ENCODE measurements at regions not wholly inside any gene's neighbourhood (a gene's known extent, or its start where the extent isn't known, plus 50 kb on each side); places are given as distances from the start of the nearest gene placed in this dataset.

DNA sequence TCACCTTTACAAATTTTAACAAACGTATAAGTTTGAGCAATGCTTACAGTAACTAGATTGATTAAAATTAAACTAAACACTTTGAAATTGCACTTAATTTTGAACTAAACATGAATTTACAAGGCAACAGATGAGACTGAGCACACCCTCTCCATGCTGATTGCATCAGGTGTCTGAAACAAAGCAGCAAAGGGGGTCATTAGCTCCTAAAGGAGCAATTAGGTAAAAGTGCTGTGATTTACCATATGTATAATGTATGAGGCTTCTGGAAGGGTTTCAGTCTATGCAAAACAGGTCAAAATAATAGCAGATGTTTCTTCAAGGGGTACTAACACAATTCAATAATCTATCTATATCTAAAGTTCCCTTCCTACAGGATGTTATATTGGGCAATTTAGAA is 98.8 kb upstream of the LMNTD1 start:
- Histone ChIP-seq H3K4me1 (ENCODE audit: insufficient read depth, low read length) (peaks cover 7% of the 10 kb centered on the region), H3K9ac (ENCODE audit: low read length) (no peak overlapping the region), H3K4me3 (ENCODE audit: low read depth in 1 of 2, low read length in 2 of 2) (no peak overlapping the region), H3K9me3 (ENCODE audit: low read length) (no peaks in the 10 kb centered on the region), H3K27me3 (ENCODE audit: control insufficient read depth in 1 of 2, insufficient read depth in 2 of 2, low read length in 2 of 2) (no peaks in the 10 kb centered on the region), H3K27ac (ENCODE audit: low read depth, low read length) (no peak overlapping the region), H3K36me3 (ENCODE audit: insufficient read depth, low read length) (no peaks in the 10 kb centered on the region)

DNA sequence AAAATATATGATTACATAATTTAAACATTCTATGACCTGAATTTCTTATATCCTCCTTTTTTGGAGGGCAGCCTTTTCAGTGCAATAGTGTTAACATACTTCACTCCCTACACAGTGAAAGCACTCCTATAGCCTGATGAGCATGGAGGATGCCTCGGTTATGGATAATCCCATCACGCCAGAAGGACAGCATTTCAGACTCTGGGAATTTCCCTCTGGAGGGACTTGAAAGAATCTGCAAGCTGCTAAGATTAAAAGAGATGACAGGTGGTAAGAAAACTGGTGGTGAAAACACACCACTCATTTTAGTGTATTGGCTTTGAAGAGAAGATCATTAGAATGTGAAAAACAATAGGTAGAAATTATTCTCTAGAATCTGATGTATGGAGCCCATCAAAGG is 99.3 kb upstream of the LMNTD1 start:
- Histone ChIP-seq H3K9ac (ENCODE audit: low read length) (no peak overlapping the region), H3K27ac (ENCODE audit: low read depth, low read length) (no peak overlapping the region), H3K9me3 (ENCODE audit: low read length) (no peaks in the 10 kb centered on the region), H3K36me3 (ENCODE audit: insufficient read depth, low read length) (no peaks in the 10 kb centered on the region), H3K4me1 (ENCODE audit: insufficient read depth, low read length) (peaks cover 7% of the 10 kb centered on the region), H3K4me3 (ENCODE audit: low read depth in 1 of 2, low read length in 2 of 2) (no peak overlapping the region), H3K27me3 (ENCODE audit: control insufficient read depth in 1 of 2, insufficient read depth in 2 of 2, low read length in 2 of 2) (no peaks in the 10 kb centered on the region)

DNA sequence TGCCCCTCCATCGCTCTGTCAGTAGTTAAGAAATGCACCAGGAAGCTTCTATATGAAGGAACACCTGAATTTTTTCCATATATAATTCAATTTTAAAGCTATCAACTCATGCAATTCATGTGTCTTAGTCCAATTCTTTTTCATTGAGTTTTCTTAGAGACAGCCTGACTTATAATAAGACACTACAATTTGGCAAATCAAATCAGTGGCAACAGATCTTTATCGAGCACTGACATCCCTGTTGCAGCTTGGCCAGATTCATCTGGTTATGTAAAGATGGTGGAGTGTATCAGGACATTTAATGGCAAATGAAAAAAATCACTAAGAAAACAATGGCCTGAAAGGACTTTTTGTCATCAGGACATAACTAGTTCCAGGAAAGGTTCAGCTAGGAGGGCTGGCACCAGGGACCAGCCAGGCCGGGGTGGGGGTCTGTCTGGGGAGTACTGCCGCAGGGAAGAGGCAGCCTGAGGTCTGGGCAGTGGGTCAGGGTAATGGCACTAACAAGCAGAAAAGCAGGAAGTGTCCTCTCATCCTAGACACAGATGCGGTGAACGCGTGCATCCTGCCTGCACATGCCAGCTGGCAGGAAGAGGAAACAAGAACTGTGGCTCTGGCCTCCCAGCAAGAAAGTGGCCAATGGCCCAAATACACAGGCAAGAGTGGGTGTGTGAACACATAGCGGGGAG is 100.5 kb upstream of the LMNTD1 start:
- Histone ChIP-seq H3K4me3 (ENCODE audit: low read depth in 1 of 2, low read length in 2 of 2) (no peak overlapping the region), H3K27me3 (ENCODE audit: control insufficient read depth in 1 of 2, insufficient read depth in 2 of 2, low read length in 2 of 2) (no peaks in the 10 kb centered on the region), H3K36me3 (ENCODE audit: insufficient read depth, low read length) (no peaks in the 10 kb centered on the region), H3K4me1 (ENCODE audit: insufficient read depth, low read length) (peaks cover 8% of the 10 kb centered on the region), H3K9me3 (ENCODE audit: low read length) (no peaks in the 10 kb centered on the region), H3K27ac (ENCODE audit: low read depth, low read length) (no peak overlapping the region), H3K9ac (ENCODE audit: low read length) (no peak overlapping the region)

DNA sequence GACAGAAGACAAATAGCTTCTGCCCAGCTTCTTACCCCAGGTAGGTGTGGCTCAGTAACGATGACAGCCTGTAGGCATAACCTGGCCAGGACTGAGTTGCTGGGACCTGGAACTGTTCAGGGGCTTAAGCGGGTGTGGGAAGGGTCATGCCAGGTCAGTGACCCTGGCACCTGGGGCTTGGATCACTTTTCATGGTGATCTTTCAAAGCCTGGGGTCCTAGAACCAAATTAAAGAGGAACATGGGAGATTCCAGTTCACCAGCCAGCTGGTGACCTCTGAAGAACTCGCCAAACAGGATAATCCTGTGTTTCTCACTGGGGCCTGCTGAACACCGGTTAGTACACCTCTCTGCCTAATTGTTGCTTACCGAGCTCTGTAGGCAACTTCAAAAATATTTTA is 102.6 kb upstream of the LMNTD1 start:
- Histone ChIP-seq H3K9me3 (ENCODE audit: low read length) (no peaks in the 10 kb centered on the region), H3K9ac (ENCODE audit: low read length) (no peak overlapping the region), H3K36me3 (ENCODE audit: insufficient read depth, low read length) (no peaks in the 10 kb centered on the region), H3K27me3 (ENCODE audit: control insufficient read depth in 1 of 2, insufficient read depth in 2 of 2, low read length in 2 of 2) (no peaks in the 10 kb centered on the region), H3K4me3 (ENCODE audit: low read depth in 1 of 2, low read length in 2 of 2) (no peak overlapping the region), H3K27ac (ENCODE audit: low read depth, low read length) (no peak overlapping the region), H3K4me1 (ENCODE audit: insufficient read depth, low read length) (peaks cover 6% of the 10 kb centered on the region)

DNA sequence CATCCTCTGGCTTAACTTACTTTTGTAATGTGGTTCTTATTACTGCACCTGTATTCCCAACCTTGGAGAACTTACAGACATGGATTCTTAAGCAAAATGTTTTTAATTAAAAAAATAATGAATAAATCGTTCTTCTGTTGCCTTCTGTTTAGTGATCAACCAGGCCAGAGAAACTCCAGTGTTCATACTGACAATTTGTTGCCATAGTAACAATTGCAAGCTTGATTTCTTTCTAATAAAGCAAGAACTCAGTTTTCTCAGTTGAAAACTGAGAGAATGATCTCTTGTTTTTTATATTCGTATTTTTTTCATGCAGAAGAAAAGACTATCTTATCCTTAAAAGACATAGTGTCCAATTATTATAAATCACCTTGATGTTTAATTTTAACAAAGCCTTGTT is 106.5 kb upstream of the LMNTD1 start:
- Histone ChIP-seq H3K27me3 (ENCODE audit: control insufficient read depth in 1 of 2, insufficient read depth in 2 of 2, low read length in 2 of 2) (no peaks in the 10 kb centered on the region), H3K36me3 (ENCODE audit: insufficient read depth, low read length) (no peaks in the 10 kb centered on the region), H3K9me3 (ENCODE audit: low read length) (no peaks in the 10 kb centered on the region), H3K4me3 (ENCODE audit: low read depth in 1 of 2, low read length in 2 of 2) (no peak overlapping the region), H3K4me1 (ENCODE audit: insufficient read depth, low read length) (peaks cover 6% of the 10 kb centered on the region), H3K27ac (ENCODE audit: low read depth, low read length) (no peak overlapping the region), H3K9ac (ENCODE audit: low read length) (no peak overlapping the region)

DNA sequence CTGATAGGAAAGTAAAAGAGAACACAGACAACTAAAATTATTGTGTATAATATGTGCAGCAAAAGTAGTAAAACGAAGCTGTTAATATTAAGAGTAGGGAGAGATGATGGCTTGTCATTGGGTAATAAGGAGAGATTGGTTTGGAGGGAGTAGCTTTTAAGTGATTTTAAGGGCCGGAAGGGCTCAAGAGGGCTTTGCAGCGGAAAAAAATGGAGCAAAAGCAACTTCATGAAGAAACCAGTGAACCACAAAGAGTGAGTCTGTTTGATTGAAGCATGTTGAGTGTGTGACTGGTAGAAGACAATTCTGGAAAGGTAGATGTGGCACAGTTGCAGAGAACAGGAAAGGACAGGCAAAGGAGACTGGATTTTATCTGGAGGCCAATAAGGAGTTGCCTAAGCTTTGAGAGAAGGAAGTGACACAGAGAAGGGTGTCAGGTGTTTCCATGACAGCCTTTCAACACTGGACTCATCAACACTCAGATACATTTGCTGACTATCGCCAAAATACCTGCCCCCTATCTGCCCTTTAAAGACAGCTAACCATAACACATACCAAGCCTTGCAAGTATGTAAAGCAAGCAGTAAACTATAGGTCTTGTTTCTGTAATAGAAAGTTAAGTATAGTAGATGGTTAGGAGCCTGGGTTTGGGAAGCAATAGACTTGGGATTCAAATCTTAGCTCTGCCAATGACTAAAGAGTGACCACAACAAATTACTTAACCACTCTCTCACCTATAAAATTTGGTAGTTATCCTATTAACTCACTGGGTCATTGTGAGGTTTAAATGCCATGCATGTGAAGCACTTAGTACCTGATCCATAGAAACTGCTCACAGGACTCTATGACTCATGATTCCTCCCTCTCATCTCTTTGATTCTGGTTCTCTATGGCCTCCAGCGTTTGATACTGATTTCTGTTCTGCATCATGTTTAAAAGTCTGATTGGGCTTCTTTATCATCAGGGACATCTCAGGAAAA is 117.3 kb upstream of the LMNTD1 start:
- Histone ChIP-seq H3K27ac (ENCODE audit: low read depth, low read length) (no peak overlapping the region), H3K9me3 (ENCODE audit: low read length) (no peaks in the 10 kb centered on the region), H3K9ac (ENCODE audit: low read length) (no peak overlapping the region), H3K4me1 (ENCODE audit: insufficient read depth, low read length) (no peaks in the 10 kb centered on the region), H3K36me3 (ENCODE audit: insufficient read depth, low read length) (no peaks in the 10 kb centered on the region), H3K27me3 (ENCODE audit: control insufficient read depth in 1 of 2, insufficient read depth in 2 of 2, low read length in 2 of 2) (no peaks in the 10 kb centered on the region), H3K4me3 (ENCODE audit: low read depth in 1 of 2, low read length in 2 of 2) (no peak overlapping the region)

DNA sequence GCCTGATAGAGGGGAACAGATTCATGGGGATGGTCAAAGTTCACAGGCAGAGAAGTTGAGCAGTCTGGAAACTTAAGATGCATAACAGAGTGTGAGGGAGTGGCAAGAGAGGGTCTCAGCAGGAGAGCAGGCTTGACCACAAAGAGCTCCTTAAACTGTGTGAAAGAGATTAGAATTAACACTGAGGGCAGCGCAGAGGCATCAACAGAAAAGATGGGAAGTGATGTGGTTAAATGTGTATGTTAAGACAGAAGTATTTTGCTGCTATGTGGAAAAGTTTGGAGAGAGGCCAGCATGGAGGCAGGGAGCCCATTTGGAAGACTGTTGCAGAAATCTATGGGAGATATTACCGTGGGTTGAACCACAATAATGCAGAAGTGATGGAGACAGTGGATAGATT is 122.7 kb upstream of the LMNTD1 start:
- H3K27ac ChIP-seq (ENCODE audit: low read depth, low read length): no peak overlapping the region
- H3K4me3 ChIP-seq (ENCODE audit: low read depth in 1 of 2, low read length in 2 of 2): no peak overlapping the region
- no peaks in the 10 kb centered on the region for H3K9me3 ChIP-seq (ENCODE audit: low read length)
- no peaks in the 10 kb centered on the region for H3K36me3 ChIP-seq (ENCODE audit: insufficient read depth, low read length)
- H3K9ac ChIP-seq (ENCODE audit: low read length): no peak overlapping the region
- H3K4me1 ChIP-seq (ENCODE audit: insufficient read depth, low read length): no peaks in the 10 kb centered on the region
- H3K27me3 ChIP-seq (ENCODE audit: control insufficient read depth in 1 of 2, insufficient read depth in 2 of 2, low read length in 2 of 2): no peaks in the 10 kb centered on the region

DNA sequence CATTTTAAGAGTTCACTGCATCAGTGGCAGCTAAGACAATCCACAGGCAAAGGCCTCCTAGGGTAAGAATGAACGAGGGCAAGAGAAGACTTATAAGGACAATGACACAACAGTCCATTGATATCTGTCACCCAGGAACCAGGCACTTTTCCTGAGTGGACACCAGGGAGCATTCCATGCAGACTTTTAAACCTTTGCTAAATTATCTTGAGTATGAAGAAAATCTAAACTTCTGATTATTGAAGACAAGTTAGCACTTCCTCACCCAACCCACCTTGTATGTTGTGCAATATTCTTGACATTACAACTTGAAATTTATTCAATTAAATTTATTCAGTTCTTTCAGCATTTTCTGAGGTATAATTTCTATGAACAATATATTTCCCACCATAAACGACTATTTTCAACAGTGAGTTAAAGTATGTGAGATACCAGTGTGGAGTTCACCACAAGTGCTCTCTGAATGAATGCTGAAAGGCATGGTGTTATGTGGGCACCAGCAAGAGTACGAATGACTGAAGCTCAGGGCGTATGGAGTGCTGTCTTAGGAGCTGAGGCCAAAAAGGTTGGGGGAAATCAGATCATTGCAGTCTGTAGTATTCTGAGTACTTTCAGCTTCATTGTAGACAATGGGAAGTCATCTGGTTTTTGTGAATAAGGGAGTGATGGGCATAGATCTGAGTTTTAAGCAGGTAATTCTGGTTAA is 124.3 kb upstream of the LMNTD1 start:
- Histone ChIP-seq H3K9me3 (ENCODE audit: low read length) (no peaks in the 10 kb centered on the region), H3K27ac (ENCODE audit: low read depth, low read length) (no peak overlapping the region), H3K4me1 (ENCODE audit: insufficient read depth, low read length) (peaks cover 7% of the 10 kb centered on the region), H3K27me3 (ENCODE audit: control insufficient read depth in 1 of 2, insufficient read depth in 2 of 2, low read length in 2 of 2) (no peaks in the 10 kb centered on the region), H3K36me3 (ENCODE audit: insufficient read depth, low read length) (no peaks in the 10 kb centered on the region), H3K4me3 (ENCODE audit: low read depth in 1 of 2, low read length in 2 of 2) (no peak overlapping the region), H3K9ac (ENCODE audit: low read length) (no peak overlapping the region)

DNA sequence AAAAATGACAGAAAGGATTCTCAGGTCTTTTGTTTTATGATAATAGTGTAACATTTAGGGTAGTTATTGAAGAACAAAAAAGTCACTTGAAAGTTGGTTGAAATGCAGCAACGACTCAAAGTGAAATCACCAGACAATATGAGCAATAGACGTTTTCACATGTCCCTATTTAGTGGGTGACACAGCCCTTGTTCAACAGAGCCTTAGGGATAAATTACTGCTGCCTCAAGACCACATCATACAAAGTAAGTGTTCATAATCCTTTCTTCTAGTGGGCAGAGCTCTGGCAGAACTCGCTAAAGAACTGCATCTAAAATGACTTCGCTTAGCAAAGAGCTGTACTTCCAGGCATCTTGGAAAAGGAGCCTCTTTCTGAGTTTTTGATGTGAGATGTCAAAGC is 128.5 kb upstream of the LMNTD1 start:
- Histone ChIP-seq H3K4me1 (ENCODE audit: insufficient read depth, low read length) (peaks cover 19% of the 10 kb centered on the region), H3K36me3 (ENCODE audit: insufficient read depth, low read length) (no peaks in the 10 kb centered on the region), H3K9me3 (ENCODE audit: low read length) (no peaks in the 10 kb centered on the region), H3K27ac (ENCODE audit: low read depth, low read length) (no peak overlapping the region), H3K4me3 (ENCODE audit: low read depth in 1 of 2, low read length in 2 of 2) (no peak overlapping the region), H3K27me3 (ENCODE audit: control insufficient read depth in 1 of 2, insufficient read depth in 2 of 2, low read length in 2 of 2) (no peaks in the 10 kb centered on the region), H3K9ac (ENCODE audit: low read length) (no peak overlapping the region)

DNA sequence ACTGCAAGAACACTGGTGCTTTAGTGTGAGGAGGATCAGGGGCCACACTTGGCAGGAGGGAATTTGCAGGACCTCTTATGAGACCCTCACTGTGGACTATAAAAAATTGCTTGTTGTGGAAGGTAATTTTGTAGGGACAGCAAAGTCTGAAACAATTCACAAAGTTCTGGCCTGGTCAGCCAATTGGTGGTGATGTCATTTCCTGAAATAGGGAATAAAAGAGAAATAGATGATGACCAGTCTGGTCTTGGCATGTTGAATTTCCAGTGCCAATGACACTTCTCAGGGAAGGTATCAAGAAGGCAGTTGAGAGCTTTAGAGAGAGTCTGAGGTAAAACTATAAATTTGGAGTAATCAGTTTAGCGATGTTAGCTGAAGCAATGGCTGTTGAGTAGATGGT is 129.3 kb upstream of the LMNTD1 start:
- Histone ChIP-seq H3K36me3 (ENCODE audit: insufficient read depth, low read length) (no peaks in the 10 kb centered on the region), H3K27ac (ENCODE audit: low read depth, low read length) (no peak overlapping the region), H3K9ac (ENCODE audit: low read length) (no peak overlapping the region), H3K27me3 (ENCODE audit: control insufficient read depth in 1 of 2, insufficient read depth in 2 of 2, low read length in 2 of 2) (no peaks in the 10 kb centered on the region), H3K4me3 (ENCODE audit: low read depth in 1 of 2, low read length in 2 of 2) (no peak overlapping the region), H3K9me3 (ENCODE audit: low read length) (no peaks in the 10 kb centered on the region), H3K4me1 (ENCODE audit: insufficient read depth, low read length) (peaks cover 19% of the 10 kb centered on the region)

DNA sequence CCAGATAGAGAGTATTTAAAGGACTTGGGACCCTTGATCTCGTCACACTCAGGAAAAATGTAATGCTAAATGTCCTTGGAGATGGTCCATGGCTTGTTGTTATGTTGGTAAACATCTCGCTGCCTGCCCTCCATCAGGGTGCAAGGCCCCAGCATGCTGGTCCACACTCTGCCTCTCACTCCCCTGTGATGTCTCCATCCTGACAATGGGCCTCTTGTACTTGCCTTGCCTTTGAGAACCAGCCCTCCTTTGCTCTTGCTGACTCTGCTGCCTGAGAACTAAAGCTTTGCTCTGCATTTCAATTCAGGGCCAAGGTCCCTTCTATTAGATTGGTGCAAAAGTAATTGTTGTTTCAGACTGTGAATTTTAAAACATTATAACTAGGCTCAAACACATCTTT is 131.0 kb upstream of the LMNTD1 start:
- H3K27ac ChIP-seq (ENCODE audit: low read depth, low read length): no peak overlapping the region
- H3K27me3 ChIP-seq (ENCODE audit: control insufficient read depth in 1 of 2, insufficient read depth in 2 of 2, low read length in 2 of 2): no peaks in the 10 kb centered on the region
- H3K4me1 ChIP-seq (ENCODE audit: insufficient read depth, low read length): peaks cover 19% of the 10 kb centered on the region
- H3K4me3 ChIP-seq (ENCODE audit: low read depth in 1 of 2, low read length in 2 of 2): no peak overlapping the region
- H3K9ac ChIP-seq (ENCODE audit: low read length): no peak overlapping the region
- H3K36me3 ChIP-seq (ENCODE audit: insufficient read depth, low read length): no peaks in the 10 kb centered on the region
- H3K9me3 ChIP-seq (ENCODE audit: low read length): no peaks in the 10 kb centered on the region

All from muscle layer of colon (tissue), 2 donors.